B cell (primary cell): ENCODE measurements at regions not wholly inside any gene's neighbourhood (a gene's known extent, or its start where the extent isn't known, plus 50 kb on each side); places are given as distances from the start of the nearest gene placed in this dataset.

Experiments
- ATAC-seq: fragments of 200-7000 bp; cut with Tn5 transposase; one replicate; pipeline ENCODE4 v1.10.0; 2021; ENCODE audit warnings: low read depth, mild to moderate bottlenecking, moderate number of reproducible peaks, moderate library complexity
- CTCF ChIA-PET: fragments of 350-600 bp; sonication (Branson Sonifier 250); formaldehyde crosslinking; loops from one replicate; lab custom pipeline; 2021; ENCODE audit warnings: antibody characterized with exemption, inconsistent platforms; lab: Charles Lee
- POLR2A ChIA-PET: fragments of 350-600 bp; sonication (Branson Sonifier 250); formaldehyde crosslinking; loops from one replicate; lab custom pipeline; 2021; ENCODE audit warnings: antibody characterized with exemption; lab: Charles Lee
- DNase-seq: peaks from one replicate; pipeline ENCODE4 v3.0.0; 2013
- H2AFZ ChIP-seq: 2 replicates; pipeline ENCODE4 v1.6.1; 2012; ENCODE audit warnings: mild to moderate bottlenecking, low read depth, low read length; ENCODE audit not compliant: insufficient read depth, poor library complexity, severe bottlenecking
- H3K27ac ChIP-seq, 2 donors: 1 replicate in 1 of 2; 2 replicates in 1 of 2; pipeline ENCODE4 v1.5.1; 2012 to 2013; ENCODE audit warnings: low read length in 2 of 2, mild to moderate bottlenecking in 2 of 2, moderate library complexity in 1 of 2
- H3K27me3 ChIP-seq, 4 experiments: fragments of 200-600 bp in 1 of 4; sonication (generic) in 1 of 4; replicated peaks in 1 of 4; 1 replicate in 2 of 4; 2 replicates in 2 of 4; pipeline versions ENCODE4 v1.6.1 to v1.7.0; 2013 to 2016; ENCODE audit warnings: low read length in 3 of 4, mild to moderate bottlenecking in 2 of 4, mixed read lengths in 1 of 4, moderate library complexity in 1 of 4; ENCODE audit not compliant: insufficient read depth in 4 of 4, control insufficient read depth in 3 of 4; ENCODE audit errors: control extremely low read depth in 1 of 4
- H3K36me3 ChIP-seq, 2 experiments: replicated peaks in 1 of 2; 1 replicate in 1 of 2; 2 replicates in 1 of 2; pipeline versions ENCODE4 v1.6.1 to v1.7.1; 2013; ENCODE audit warnings: low read length in 1 of 2; ENCODE audit not compliant: insufficient read depth in 2 of 2, control insufficient read depth in 1 of 2; ENCODE audit errors: control extremely low read depth in 1 of 2, extremely low read depth in 1 of 2
- H3K4me1 ChIP-seq, 2 donors: fragments of 200-600 bp in 1 of 2; sonication (generic) in 1 of 2; 1 replicate in 1 of 2; 2 replicates in 1 of 2; pipeline versions ENCODE4 v1.5.1 to v1.6.1; 2013 to 2017; ENCODE audit warnings: low read length in 2 of 2; ENCODE audit not compliant: control insufficient read depth in 2 of 2, insufficient read depth in 2 of 2
- H3K4me2 ChIP-seq: replicated peaks from 2 replicates; pipeline ENCODE3; 2012; ENCODE audit warnings: mild to moderate bottlenecking, low read depth, low read length; ENCODE audit not compliant: poor library complexity, severe bottlenecking
- H3K4me3 ChIP-seq, 5 experiments: fragments of 200-600 bp in 1 of 5; sonication (generic) in 1 of 5; 1 replicate in 3 of 5; 2 replicates in 2 of 5; pipeline versions ENCODE4 v1.5.1 to v1.7.0; 2011 to 2016; ENCODE audit warnings: low read length in 4 of 5, mild to moderate bottlenecking in 4 of 5, low read depth in 2 of 5, control low read depth in 1 of 5, moderate library complexity in 1 of 5; ENCODE audit not compliant: insufficient read depth in 1 of 5; ENCODE audit errors: control extremely low read depth in 1 of 5, extremely low read depth in 1 of 5
- H3K79me2 ChIP-seq: fragments of 200-600 bp; sonication (generic); one replicate; pipeline ENCODE4 v1.6.0; 2016; ENCODE audit warnings: low read length; ENCODE audit not compliant: control insufficient read depth, insufficient read depth
- H3K9ac ChIP-seq: fragments of 200-600 bp; sonication (generic); 2 replicates; pipeline ENCODE4 v1.6.1; 2017; ENCODE audit warnings: mild to moderate bottlenecking, low read length, moderate library complexity
- H3K9me3 ChIP-seq, 3 donors: one replicate each; pipeline versions ENCODE4 v1.6.1 to v1.7.1; 2013; ENCODE audit warnings: low read length in 2 of 3; ENCODE audit not compliant: control insufficient read depth in 2 of 3, insufficient read depth in 1 of 3; ENCODE audit errors: control extremely low read depth in 1 of 3
- H4K20me1 ChIP-seq: 2 replicates; pipeline ENCODE4 v1.6.0; 2012; ENCODE audit warnings: mild to moderate bottlenecking, low read length; ENCODE audit not compliant: insufficient read depth, control insufficient read depth, poor library complexity, severe bottlenecking
- H3K27ac Mint-ChIP-seq: one replicate; pipeline ENCODE4 v1.8.0; 2021; ENCODE audit warnings: mixed read lengths
- H3K27me3 Mint-ChIP-seq: one replicate; pipeline ENCODE4 v1.8.0; 2021; ENCODE audit warnings: mixed read lengths
- H3K4me1 Mint-ChIP-seq: one replicate; pipeline ENCODE4 v1.8.0; 2021; ENCODE audit warnings: mixed read lengths
- H3K4me3 Mint-ChIP-seq: one replicate; pipeline ENCODE4 v1.8.0; 2021; ENCODE audit warnings: mixed read lengths
- H3K9me3 Mint-ChIP-seq: one replicate; pipeline ENCODE4 v1.8.0; 2022; ENCODE audit warnings: mixed read lengths; ENCODE audit not compliant: insufficient read depth
- EZH2 ChIP-seq: IDR thresholded peaks from 2 replicates; pipeline ENCODE4 v1.6.1; 2012; ENCODE audit warnings: borderline replicate concordance, low read depth, mild to moderate bottlenecking, moderate library complexity, low read length; ENCODE audit not compliant: insufficient read depth, poor library complexity, severe bottlenecking
- WGBS: methylation state at CpG from one replicate; pipeline ENCODE4 v1.1.5; 2013; ENCODE audit warnings: missing lambda C conversion rate; ENCODE audit not compliant: insufficient coverage; 5-methylcytosine and 5-hydroxymethylcytosine counted together
- intact Hi-C: fragments of 100-400 bp; cut with micrococcal nuclease; formaldehyde crosslinking; loops from one replicate; pipeline ENCODE4 v1.10.0; 2022
- TF ChIP-seq, protein P1 (sequence below): fragments of 200-600 bp; IDR thresholded peaks from one replicate; pipeline ENCODE4 v1.8.0; 2022; ENCODE audit warnings: antibody characterized with exemption, mild to moderate bottlenecking

DNA sequence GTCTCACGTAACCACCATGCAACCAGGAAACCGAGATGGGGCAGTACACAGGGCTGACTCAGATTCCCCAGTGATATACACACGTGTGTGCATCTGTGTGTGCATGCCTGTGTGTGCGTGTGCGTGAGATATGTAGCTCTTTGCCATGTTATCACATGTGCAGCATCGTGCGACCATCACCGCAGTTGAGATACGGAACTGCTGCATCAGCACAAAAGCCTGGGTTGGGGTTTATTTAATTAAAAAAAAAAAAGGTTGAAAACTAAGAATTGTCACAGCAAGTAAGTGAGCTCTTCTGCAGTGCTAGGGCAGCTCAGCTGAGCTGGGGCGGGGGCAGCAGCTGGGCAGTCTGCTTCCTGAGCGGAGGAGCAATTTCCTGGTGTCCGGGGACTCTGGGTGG is 152.5 kb downstream of the RBFOX3 start:
- no peak overlapping the region for H3K4me3 Mint-ChIP-seq
- Histone ChIP-seq H3K36me3 (no peaks in the 10 kb centered on the region), H2AFZ (no peak overlapping the region), H3K4me3 (no peak overlapping the region), H4K20me1 (no peaks in the 10 kb centered on the region), H3K9me3 (no peaks in the 10 kb centered on the region), H3K4me2 (no peak overlapping the region), H3K27me3 (no peaks in the 10 kb centered on the region), H3K4me1 (no peaks in the 10 kb centered on the region), H3K27ac (no peak overlapping the region), H3K9ac (no peak overlapping the region), H3K79me2 (no peaks in the 10 kb centered on the region)
- 75% methylated on average over 11 of the region's 12 CpGs for WGBS
- no peak overlapping the region for H3K27ac Mint-ChIP-seq
- ATAC-seq: no peak
- TF ChIP-seq EZH2: no peak
- TF ChIP-seq, protein P1, sequence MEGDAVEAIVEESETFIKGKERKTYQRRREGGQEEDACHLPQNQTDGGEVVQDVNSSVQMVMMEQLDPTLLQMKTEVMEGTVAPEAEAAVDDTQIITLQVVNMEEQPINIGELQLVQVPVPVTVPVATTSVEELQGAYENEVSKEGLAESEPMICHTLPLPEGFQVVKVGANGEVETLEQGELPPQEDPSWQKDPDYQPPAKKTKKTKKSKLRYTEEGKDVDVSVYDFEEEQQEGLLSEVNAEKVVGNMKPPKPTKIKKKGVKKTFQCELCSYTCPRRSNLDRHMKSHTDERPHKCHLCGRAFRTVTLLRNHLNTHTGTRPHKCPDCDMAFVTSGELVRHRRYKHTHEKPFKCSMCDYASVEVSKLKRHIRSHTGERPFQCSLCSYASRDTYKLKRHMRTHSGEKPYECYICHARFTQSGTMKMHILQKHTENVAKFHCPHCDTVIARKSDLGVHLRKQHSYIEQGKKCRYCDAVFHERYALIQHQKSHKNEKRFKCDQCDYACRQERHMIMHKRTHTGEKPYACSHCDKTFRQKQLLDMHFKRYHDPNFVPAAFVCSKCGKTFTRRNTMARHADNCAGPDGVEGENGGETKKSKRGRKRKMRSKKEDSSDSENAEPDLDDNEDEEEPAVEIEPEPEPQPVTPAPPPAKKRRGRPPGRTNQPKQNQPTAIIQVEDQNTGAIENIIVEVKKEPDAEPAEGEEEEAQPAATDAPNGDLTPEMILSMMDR: no peak
- POLR2A ChIA-PET: no interaction called here
- no peaks in the 10 kb centered on the region for H3K9me3 Mint-ChIP-seq
- no peaks in the 10 kb centered on the region for H3K4me1 Mint-ChIP-seq
- H3K27me3 Mint-ChIP-seq: peaks cover 28% of the 10 kb centered on the region
- intact Hi-C loops: no loop called here
- DNase-seq: no peak
- CTCF ChIA-PET: no interaction called here

DNA sequence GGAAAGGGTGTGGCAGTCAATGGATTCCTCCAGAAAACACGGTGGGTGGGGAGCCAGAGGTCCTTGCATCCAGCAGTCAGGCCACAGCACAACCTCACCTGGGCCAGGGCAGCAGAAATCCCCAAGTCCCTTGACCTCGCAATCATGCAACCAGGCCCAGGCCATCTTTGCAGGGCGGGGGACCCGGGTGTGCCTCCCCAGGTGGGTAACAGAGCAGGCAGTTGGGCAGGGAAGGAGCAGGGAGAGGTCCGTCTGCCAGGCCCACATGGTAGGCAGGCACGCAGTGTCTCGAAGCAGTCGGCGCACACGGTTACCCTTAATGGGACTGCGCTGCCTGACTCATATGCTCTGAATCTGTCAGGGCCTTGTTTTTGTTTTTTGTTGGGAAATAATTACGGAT is 153.0 kb downstream of the RBFOX3 start:
- POLR2A ChIA-PET: no interaction called here
- H2AFZ ChIP-seq: no peak overlapping the region
- intact Hi-C loops: no loop called here
- Mint-ChIP-seq H3K27ac (no peak overlapping the region), H3K9me3 (no peaks in the 10 kb centered on the region), H3K4me3 (no peak overlapping the region), H3K4me1 (no peaks in the 10 kb centered on the region), H3K27me3 (peaks cover 29% of the 10 kb centered on the region)
- ATAC-seq (no peak), DNase-seq (no peak)
- CTCF ChIA-PET: no interaction called here
- H3K27ac ChIP-seq: no peak overlapping the region
- H3K79me2 ChIP-seq: no peaks in the 10 kb centered on the region
- no peaks in the 10 kb centered on the region for H3K27me3 ChIP-seq
- H3K4me2 ChIP-seq: no peak overlapping the region
- no peaks in the 10 kb centered on the region for H3K4me1 ChIP-seq
- H3K4me3 ChIP-seq: no peak overlapping the region
- no peaks in the 10 kb centered on the region for H3K9me3 ChIP-seq
- H4K20me1 ChIP-seq: no peaks in the 10 kb centered on the region
- H3K36me3 ChIP-seq: no peaks in the 10 kb centered on the region
- TF ChIP-seq, protein P1: no peak
- TF ChIP-seq EZH2: no peak
- no peak overlapping the region for H3K9ac ChIP-seq
- 91% methylated on average over 10 of the region's 12 CpGs for WGBS
